Neural cell (in vitro differentiated cells): ENCODE measurements at regions not wholly inside any gene's neighbourhood (a gene's known extent, or its start where the extent isn't known, plus 50 kb on each side); places are given as distances from the start of the nearest gene placed in this dataset.

Experiments used
- H2AFZ ChIP-seq: fragments of 200-600, 300-800 bp; sonication (generic), shearing (Covaris generic); 2 replicates; pipeline ENCODE4 v1.6.0; 2014; ENCODE audit warnings: low read depth, mild to moderate bottlenecking, antibody characterized with exemption, low read length, moderate library complexity
- H3F3A ChIP-seq: fragments of 200-600 bp; shearing (Covaris generic); 2 replicates; pipeline ENCODE4 v1.6.1; 2016; ENCODE audit warnings: mild to moderate bottlenecking, moderate library complexity, mixed read lengths, antibody characterized with exemption, low read length; ENCODE audit not compliant: insufficient read depth, poor library complexity, severe bottlenecking
- H3K27ac ChIP-seq: fragments of 200-600, 300-800 bp; sonication (generic), shearing (Covaris generic); 2 replicates; pipeline ENCODE4 v1.5.1; 2014; ENCODE audit warnings: mild to moderate bottlenecking, low read length, moderate library complexity
- H3K27me3 ChIP-seq: fragments of 300-800, 200-600 bp; sonication (generic), shearing (Covaris generic); 2 replicates; pipeline ENCODE4 v1.6.0; 2014; ENCODE audit warnings: mild to moderate bottlenecking, low read depth, low read length, moderate library complexity; ENCODE audit not compliant: insufficient read depth
- H3K36me3 ChIP-seq: fragments of 300-800, 200-600 bp; sonication (generic), shearing (Covaris generic); 2 replicates; pipeline ENCODE4 v1.5.1; 2014; ENCODE audit warnings: mild to moderate bottlenecking, antibody characterized with exemption, low read length, moderate library complexity; ENCODE audit not compliant: insufficient read depth
- H3K4me2 ChIP-seq: fragments of 300-800, 200-600 bp; sonication (generic), shearing (Covaris generic); 2 replicates; pipeline ENCODE4 v1.6.0; 2014; ENCODE audit warnings: mild to moderate bottlenecking, low read length
- H3K4me3 ChIP-seq: fragments of 300-800, 200-600 bp; sonication (generic), shearing (Covaris generic); 2 replicates; pipeline ENCODE4 v1.5.1; 2014; ENCODE audit warnings: mild to moderate bottlenecking, low read length, moderate library complexity
- H3K79me2 ChIP-seq: fragments of 200-600 bp; shearing (Covaris generic); replicated peaks from 2 replicates; pipeline ENCODE4 v1.6.0; 2014; ENCODE audit warnings: mild to moderate bottlenecking, low read length, moderate library complexity; ENCODE audit not compliant: insufficient read depth
- H3K9ac ChIP-seq: fragments of 300-800, 200-600 bp; sonication (generic), shearing (Covaris generic); 2 replicates; pipeline ENCODE4 v1.6.1; 2016; ENCODE audit warnings: mild to moderate bottlenecking, low read length, mixed read lengths
- H3K9me2 ChIP-seq: fragments of 200-600 bp; shearing (Covaris generic); 2 replicates; pipeline ENCODE4 v1.6.1; 2016; ENCODE audit warnings: mild to moderate bottlenecking, low read length, mixed read lengths; ENCODE audit not compliant: insufficient read depth
- H3K9me3 ChIP-seq: fragments of 200-600, 300-800 bp; sonication (generic), shearing (Covaris generic); 2 replicates; pipeline ENCODE4 v1.6.1; 2016; ENCODE audit warnings: mild to moderate bottlenecking, mixed run types, low read length, moderate library complexity, mixed read lengths
- H4K20me1 ChIP-seq: fragments of 200-600 bp; shearing (Covaris generic); 2 replicates; pipeline ENCODE4 v1.6.1; 2016; ENCODE audit warnings: mild to moderate bottlenecking, mixed run types; ENCODE audit not compliant: insufficient read depth
- CTCF ChIP-seq: fragments of 450-650 bp; IDR thresholded peaks from 2 replicates; pipeline ENCODE4 v1.5.1; 2014; ENCODE audit warnings: antibody characterized with exemption, mild to moderate bottlenecking, moderate library complexity; ENCODE audit not compliant: poor library complexity, severe bottlenecking
- EP300 ChIP-seq: fragments of 450-650 bp; conservative IDR thresholded peaks from 2 replicates; pipeline ENCODE4 v1.6.1; 2014; ENCODE audit warnings: antibody characterized with exemption, mild to moderate bottlenecking, moderate library complexity; ENCODE audit not compliant: poor library complexity, severe bottlenecking
- EZH2 ChIP-seq: fragments of 200-600, 300-800 bp; shearing (Covaris generic), sonication (generic); IDR thresholded peaks from 2 replicates; pipeline ENCODE4 v1.6.1; 2014; ENCODE audit warnings: antibody characterized with exemption, low read length, borderline replicate concordance, mild to moderate bottlenecking; ENCODE audit not compliant: insufficient read depth, poor library complexity, severe bottlenecking
- MXI1 ChIP-seq: fragments of 450-650 bp; conservative IDR thresholded peaks from 2 replicates; pipeline ENCODE4 v1.6.1; 2014; ENCODE audit warnings: antibody characterized with exemption, mild to moderate bottlenecking; ENCODE audit not compliant: poor library complexity, severe bottlenecking
- POLR2AphosphoS5 ChIP-seq: IDR thresholded peaks from 2 replicates; pipeline ENCODE4 v1.6.1; 2012
- RAD21 ChIP-seq: fragments of 450-650 bp; conservative IDR thresholded peaks from 2 replicates; pipeline ENCODE4 v1.6.1; 2014; ENCODE audit warnings: antibody characterized with exemption, mild to moderate bottlenecking, moderate library complexity
- SMC3 ChIP-seq: fragments of 450-650 bp; conservative IDR thresholded peaks from 2 replicates; pipeline ENCODE4 v1.6.1; 2014; ENCODE audit warnings: antibody characterized with exemption, mild to moderate bottlenecking, moderate library complexity; ENCODE audit not compliant: poor library complexity
- TAF1 ChIP-seq: IDR thresholded peaks from 2 replicates; pipeline ENCODE4 v1.6.1; 2012; ENCODE audit warnings: low read depth
- TF ChIP-seq, protein P1 (sequence below): IDR thresholded peaks from 2 replicates; pipeline ENCODE4 v1.6.1; 2012; ENCODE audit warnings: borderline replicate concordance

DNA sequence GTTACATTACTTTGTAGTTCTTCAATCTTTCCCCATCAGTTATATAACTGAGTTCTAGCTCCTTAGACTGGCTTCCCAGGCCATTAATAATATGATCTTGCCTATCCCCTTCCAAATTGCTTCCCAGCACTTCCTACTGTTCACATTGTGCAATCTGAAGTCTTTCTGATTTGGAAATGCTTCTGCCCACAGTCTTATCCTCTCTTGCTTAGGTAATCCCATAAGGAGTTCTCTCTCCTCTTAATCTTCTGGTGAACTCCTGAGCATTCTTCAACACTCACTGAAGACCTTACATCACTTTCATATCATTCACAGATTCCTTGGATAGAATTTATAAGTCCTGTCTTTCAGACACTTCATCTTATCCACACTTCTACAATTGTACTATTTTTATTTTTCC lies 132.7 kb upstream of the TTC29 start:
- no peak overlapping the region for H2AFZ ChIP-seq
- H3K36me3 ChIP-seq, result no peaks in the 10 kb centered on the region
- no peaks in the 10 kb centered on the region for H3F3A ChIP-seq
- no peaks in the 10 kb centered on the region for H3K9me3 ChIP-seq
- no peaks in the 10 kb centered on the region for H4K20me1 ChIP-seq
- H3K4me2 ChIP-seq, result no peak overlapping the region
- no peak overlapping the region for H3K27ac ChIP-seq
- TF ChIP-seq POLR2AphosphoS5 (no peak), EP300 (no peak), RAD21 (no peak)
- TF ChIP-seq, protein P1, sequence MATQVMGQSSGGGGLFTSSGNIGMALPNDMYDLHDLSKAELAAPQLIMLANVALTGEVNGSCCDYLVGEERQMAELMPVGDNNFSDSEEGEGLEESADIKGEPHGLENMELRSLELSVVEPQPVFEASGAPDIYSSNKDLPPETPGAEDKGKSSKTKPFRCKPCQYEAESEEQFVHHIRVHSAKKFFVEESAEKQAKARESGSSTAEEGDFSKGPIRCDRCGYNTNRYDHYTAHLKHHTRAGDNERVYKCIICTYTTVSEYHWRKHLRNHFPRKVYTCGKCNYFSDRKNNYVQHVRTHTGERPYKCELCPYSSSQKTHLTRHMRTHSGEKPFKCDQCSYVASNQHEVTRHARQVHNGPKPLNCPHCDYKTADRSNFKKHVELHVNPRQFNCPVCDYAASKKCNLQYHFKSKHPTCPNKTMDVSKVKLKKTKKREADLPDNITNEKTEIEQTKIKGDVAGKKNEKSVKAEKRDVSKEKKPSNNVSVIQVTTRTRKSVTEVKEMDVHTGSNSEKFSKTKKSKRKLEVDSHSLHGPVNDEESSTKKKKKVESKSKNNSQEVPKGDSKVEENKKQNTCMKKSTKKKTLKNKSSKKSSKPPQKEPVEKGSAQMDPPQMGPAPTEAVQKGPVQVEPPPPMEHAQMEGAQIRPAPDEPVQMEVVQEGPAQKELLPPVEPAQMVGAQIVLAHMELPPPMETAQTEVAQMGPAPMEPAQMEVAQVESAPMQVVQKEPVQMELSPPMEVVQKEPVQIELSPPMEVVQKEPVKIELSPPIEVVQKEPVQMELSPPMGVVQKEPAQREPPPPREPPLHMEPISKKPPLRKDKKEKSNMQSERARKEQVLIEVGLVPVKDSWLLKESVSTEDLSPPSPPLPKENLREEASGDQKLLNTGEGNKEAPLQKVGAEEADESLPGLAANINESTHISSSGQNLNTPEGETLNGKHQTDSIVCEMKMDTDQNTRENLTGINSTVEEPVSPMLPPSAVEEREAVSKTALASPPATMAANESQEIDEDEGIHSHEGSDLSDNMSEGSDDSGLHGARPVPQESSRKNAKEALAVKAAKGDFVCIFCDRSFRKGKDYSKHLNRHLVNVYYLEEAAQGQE, result no peak
- no peak overlapping the region for H3K9ac ChIP-seq
- no peaks in the 10 kb centered on the region for H3K79me2 ChIP-seq
- no peak overlapping the region for H3K4me3 ChIP-seq
- no peaks in the 10 kb centered on the region for H3K27me3 ChIP-seq
- H3K9me2 ChIP-seq, result no peaks in the 10 kb centered on the region

DNA sequence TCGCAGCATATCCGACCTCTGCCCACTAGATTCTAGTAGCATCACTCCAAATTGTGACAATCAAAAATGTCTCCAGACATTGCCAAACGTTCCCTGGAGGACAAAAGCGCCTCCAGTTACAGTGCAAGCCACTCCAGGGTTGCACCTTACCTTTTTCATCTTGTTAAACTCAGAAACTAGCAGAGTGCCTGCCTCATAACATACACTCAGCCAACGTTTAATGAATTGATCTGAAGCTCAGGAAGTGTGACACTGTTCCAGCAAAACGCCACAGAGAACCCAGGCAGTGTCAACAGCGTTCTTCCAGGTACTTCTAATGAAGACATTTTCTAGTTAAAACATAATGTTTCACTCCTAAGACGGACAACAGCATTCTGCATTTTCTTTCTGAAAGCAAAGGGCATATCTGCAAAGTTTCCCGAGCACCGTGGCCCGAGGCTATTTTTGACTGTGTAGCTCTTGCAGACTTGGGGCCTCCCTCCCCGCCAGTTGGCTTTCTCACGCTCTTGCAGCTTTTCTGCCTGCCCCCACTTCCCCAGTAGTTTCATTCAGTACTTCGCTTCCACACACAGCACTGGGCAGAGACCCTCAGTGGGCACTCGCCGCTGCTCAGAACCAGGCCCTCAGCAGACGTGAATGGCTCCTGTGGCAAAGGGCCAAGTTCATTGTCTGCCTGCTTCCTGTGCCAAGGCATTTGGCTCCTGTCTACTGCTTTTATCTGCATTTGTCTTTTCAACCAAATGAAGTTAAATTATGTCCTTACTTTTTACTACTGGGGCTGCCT lies 133.4 kb upstream of the TTC29 start:
- no peak overlapping the region for H3K4me3 ChIP-seq
- no peak overlapping the region for H3K4me2 ChIP-seq
- H3K9me2 ChIP-seq, result no peaks in the 10 kb centered on the region
- H2AFZ ChIP-seq, result no peak overlapping the region
- TF ChIP-seq CTCF (no peak), MXI1 (no peak), EZH2 (no peak), SMC3 (no peak), POLR2AphosphoS5 (no peak), RAD21 (no peak), EP300 (no peak), TAF1 (no peak)
- TF ChIP-seq, protein P1, result no peak
- no peaks in the 10 kb centered on the region for H3K27me3 ChIP-seq
- no peaks in the 10 kb centered on the region for H3K9me3 ChIP-seq
- H3F3A ChIP-seq, result no peaks in the 10 kb centered on the region
- H3K27ac ChIP-seq, result no peak overlapping the region
- H3K9ac ChIP-seq, result no peak overlapping the region
- no peaks in the 10 kb centered on the region for H3K79me2 ChIP-seq
- no peaks in the 10 kb centered on the region for H3K36me3 ChIP-seq
- no peaks in the 10 kb centered on the region for H4K20me1 ChIP-seq
